ENCODE measurements at regions not wholly inside any gene's neighbourhood (a gene's known extent, or its start where the extent isn't known, plus 50 kb on each side); places are given as distances from the start of the nearest gene placed in this dataset.

DNA sequence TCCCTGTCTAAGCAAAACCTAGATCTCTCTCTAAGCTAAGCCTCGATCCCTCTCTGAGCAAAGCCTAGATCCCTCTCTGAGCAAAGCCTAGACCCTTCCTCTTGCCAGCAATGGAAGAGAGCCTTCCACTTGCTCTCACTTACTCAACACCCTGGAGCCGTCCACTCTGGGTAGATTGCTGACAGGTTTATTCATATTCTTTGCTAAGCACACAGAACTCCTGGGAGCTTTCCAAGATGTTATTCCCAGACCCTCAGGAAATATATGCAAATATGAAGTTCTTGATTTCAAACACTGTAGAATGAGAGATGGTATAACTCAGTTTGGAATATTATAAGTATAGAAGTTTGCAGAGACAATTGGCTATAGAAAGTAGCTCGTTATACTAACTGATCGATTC lies 503.8 kb upstream of the CELF2 start:
- no peaks in the 10 kb centered on the region for H3K4me1 ChIP-seq (ENCODE audit: control insufficient read depth, extremely low read depth, insufficient read depth, low read length)
- TF ChIP-seq EZH2 (IDR thresholded peaks at IDR 0.05; ENCODE audit: low read length): no peak
- TF ChIP-seq, protein P1, sequence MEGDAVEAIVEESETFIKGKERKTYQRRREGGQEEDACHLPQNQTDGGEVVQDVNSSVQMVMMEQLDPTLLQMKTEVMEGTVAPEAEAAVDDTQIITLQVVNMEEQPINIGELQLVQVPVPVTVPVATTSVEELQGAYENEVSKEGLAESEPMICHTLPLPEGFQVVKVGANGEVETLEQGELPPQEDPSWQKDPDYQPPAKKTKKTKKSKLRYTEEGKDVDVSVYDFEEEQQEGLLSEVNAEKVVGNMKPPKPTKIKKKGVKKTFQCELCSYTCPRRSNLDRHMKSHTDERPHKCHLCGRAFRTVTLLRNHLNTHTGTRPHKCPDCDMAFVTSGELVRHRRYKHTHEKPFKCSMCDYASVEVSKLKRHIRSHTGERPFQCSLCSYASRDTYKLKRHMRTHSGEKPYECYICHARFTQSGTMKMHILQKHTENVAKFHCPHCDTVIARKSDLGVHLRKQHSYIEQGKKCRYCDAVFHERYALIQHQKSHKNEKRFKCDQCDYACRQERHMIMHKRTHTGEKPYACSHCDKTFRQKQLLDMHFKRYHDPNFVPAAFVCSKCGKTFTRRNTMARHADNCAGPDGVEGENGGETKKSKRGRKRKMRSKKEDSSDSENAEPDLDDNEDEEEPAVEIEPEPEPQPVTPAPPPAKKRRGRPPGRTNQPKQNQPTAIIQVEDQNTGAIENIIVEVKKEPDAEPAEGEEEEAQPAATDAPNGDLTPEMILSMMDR (optimal IDR thresholded peaks at IDR 0.05 in 1 of 3, IDR thresholded peaks at IDR 0.05 in 1 of 3, conservative IDR thresholded peaks at IDR 0.05 in 1 of 3; ENCODE audit: extremely low read depth in 1 of 3, insufficient read depth in 2 of 3, low read length in 3 of 3): no peak
- H3K9ac ChIP-seq (ENCODE audit: control insufficient read depth, extremely low read depth, insufficient read depth, low read length): no peak overlapping the region
- no peaks in the 10 kb centered on the region for H3K27me3 ChIP-seq (ENCODE audit: control insufficient read depth, extremely low read depth, insufficient read depth, low read length)
- no peaks in the 10 kb centered on the region for H3K36me3 ChIP-seq (ENCODE audit: control insufficient read depth in 2 of 2, extremely low read depth in 1 of 2, insufficient read depth in 2 of 2, low read length in 2 of 2)
- H4K20me1 ChIP-seq (ENCODE audit: control insufficient read depth, extremely low read depth, insufficient read depth, low read length): no peaks in the 10 kb centered on the region
- dilution Hi-C loops (cut with MboI; ENCODE audit: extremely low pct_ligation_motif_present, low sequenced_read_pairs): no loop called here
- DNase-seq (ENCODE audit: low read depth, low spot score): no peak
- H3K79me2 ChIP-seq (ENCODE audit: control insufficient read depth, insufficient read depth, low read length): no peaks in the 10 kb centered on the region
- H3K27ac ChIP-seq (ENCODE audit: control insufficient read depth, insufficient read depth, low read length): no peak overlapping the region
- H2AFZ ChIP-seq (ENCODE audit: control insufficient read depth, low read length): no peak overlapping the region
- no peak for FAIRE-seq
- H3K9me1 ChIP-seq (ENCODE audit: control insufficient read depth, extremely low read depth, insufficient read depth, low read length): no peaks in the 10 kb centered on the region
- no peaks in the 10 kb centered on the region for H3K9me3 ChIP-seq (ENCODE audit: control insufficient read depth, low read depth, low read length)
- no peak overlapping the region for H3K4me2 ChIP-seq (ENCODE audit: control insufficient read depth, extremely low read depth, insufficient read depth, low read depth, low read length)
- no peak overlapping the region for H3K4me3 ChIP-seq (ENCODE audit: control insufficient read depth in 2 of 3, extremely low read depth in 1 of 3, insufficient read depth in 2 of 3, low read depth in 1 of 3, low read length in 3 of 3)

DNA sequence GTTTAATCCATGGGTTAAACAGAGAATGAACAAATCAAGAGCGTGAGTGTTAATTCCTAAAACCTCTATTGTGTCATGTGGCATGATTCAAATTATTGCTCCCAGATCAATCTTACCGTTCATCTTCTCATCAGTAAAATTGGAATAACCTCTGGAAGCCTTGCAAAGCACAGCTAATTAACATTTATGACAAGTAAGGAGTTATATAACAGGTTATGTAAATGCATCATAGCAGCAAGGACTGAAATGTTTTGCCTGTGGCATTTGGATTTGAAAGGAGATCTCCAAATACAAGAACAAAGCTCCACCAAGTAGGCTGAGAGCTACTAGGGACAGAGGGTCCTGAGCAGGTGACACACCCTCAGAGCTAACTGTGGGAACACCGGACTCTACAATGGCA lies 502.9 kb upstream of the CELF2 start:
- Histone ChIP-seq H3K79me2 (ENCODE audit: control insufficient read depth, insufficient read depth, low read length) (no peaks in the 10 kb centered on the region), H3K27ac (ENCODE audit: control insufficient read depth, insufficient read depth, low read length) (no peak overlapping the region), H3K4me2 (ENCODE audit: control insufficient read depth, extremely low read depth, insufficient read depth, low read depth, low read length) (no peak overlapping the region), H3K4me1 (ENCODE audit: control insufficient read depth, extremely low read depth, insufficient read depth, low read length) (no peaks in the 10 kb centered on the region), H3K9me3 (ENCODE audit: control insufficient read depth, low read depth, low read length) (no peaks in the 10 kb centered on the region), H3K9me1 (ENCODE audit: control insufficient read depth, extremely low read depth, insufficient read depth, low read length) (no peaks in the 10 kb centered on the region), H3K9ac (ENCODE audit: control insufficient read depth, extremely low read depth, insufficient read depth, low read length) (no peak overlapping the region), H3K4me3 (ENCODE audit: control insufficient read depth in 2 of 3, extremely low read depth in 1 of 3, insufficient read depth in 2 of 3, low read depth in 1 of 3, low read length in 3 of 3) (no peak overlapping the region), H3K27me3 (ENCODE audit: control insufficient read depth, extremely low read depth, insufficient read depth, low read length) (no peaks in the 10 kb centered on the region), H3K36me3 (ENCODE audit: control insufficient read depth in 2 of 2, extremely low read depth in 1 of 2, insufficient read depth in 2 of 2, low read length in 2 of 2) (no peaks in the 10 kb centered on the region), H2AFZ (ENCODE audit: control insufficient read depth, low read length) (no peak overlapping the region), H4K20me1 (ENCODE audit: control insufficient read depth, extremely low read depth, insufficient read depth, low read length) (no peaks in the 10 kb centered on the region)
- no peak for DNase-seq (ENCODE audit: low read depth, low spot score)
- dilution Hi-C loops (cut with MboI; ENCODE audit: extremely low pct_ligation_motif_present, low sequenced_read_pairs): no loop called here
- TF ChIP-seq, protein P1 (optimal IDR thresholded peaks at IDR 0.05 in 1 of 3, IDR thresholded peaks at IDR 0.05 in 1 of 3, conservative IDR thresholded peaks at IDR 0.05 in 1 of 3; ENCODE audit: extremely low read depth in 1 of 3, insufficient read depth in 2 of 3, low read length in 3 of 3): no peak
- TF ChIP-seq EZH2 (IDR thresholded peaks at IDR 0.05; ENCODE audit: low read length): no peak
- no peak for FAIRE-seq
